HepG2 (cell line): ENCODE measurements at regions not wholly inside any gene's neighbourhood (a gene's known extent, or its start where the extent isn't known, plus 50 kb on each side); places are given as distances from the start of the nearest gene placed in this dataset.

Experiments used
- ATAC-seq: fragments of 200-7000 bp; cut with Tn5 transposase; 3 replicates; pipeline ENCODE4 v1.9.1; 2020; ENCODE audit warnings: mild to moderate bottlenecking, moderate library complexity
- BruUV-seq: library from RNA; stranded (reverse); fragments of 400-500 nt; replicated peaks from 2 replicates; lab custom pipeline; 2021; lab: Mats Ljungman, UMichigan
- CTCF ChIA-PET: fragments of 300-600 bp; formaldehyde crosslinking; extraction: SDS; loops from one replicate; lab custom pipeline; 2021; ENCODE audit warnings: low total read pairs, inconsistent platforms, low intra/inter-chr PET ratio; lab: Yijun Ruan, JAX
- POLR2A ChIA-PET: fragments of 350-600 bp; sonication (Branson Sonifier 250); formaldehyde crosslinking; loops from one replicate; lab custom pipeline; 2020; ENCODE audit warnings: antibody characterized with exemption, inconsistent platforms; lab: Yijun Ruan, JAX
- DNase-seq: peaks from one replicate; pipeline ENCODE4 v3.0.0-alpha.2; 2015; ENCODE audit warnings: low spot score
- FAIRE-seq: peaks from 3 replicates; lab custom pipeline; 2011; peaks lifted over from hg19 to GRCh38; lab: Jason Lieb, UNC
- H2AFZ ChIP-seq: one replicate; pipeline ENCODE4 v1.6.1; 2011; ENCODE audit warnings: low read length, inconsistent platforms
- H3K27ac ChIP-seq: fragments of 300-600 bp; 3 replicates; pipeline ENCODE4 v1.8.0; 2011; ENCODE audit warnings: mixed run types, mild to moderate bottlenecking, mixed read lengths, low read length, inconsistent platforms; ENCODE audit not compliant: insufficient read depth; ENCODE audit errors: extremely low read length
- H3K27me3 ChIP-seq, 2 experiments: fragments of 200-600 bp in 1 of 2; 2 replicates in 1 of 2; 3 replicates in 1 of 2; pipeline versions ENCODE4 v1.6.0 to v1.8.0; 2011; ENCODE audit warnings: low read length in 2 of 2, mild to moderate bottlenecking in 2 of 2, moderate library complexity in 2 of 2, inconsistent platforms in 1 of 2; ENCODE audit not compliant: insufficient read depth in 2 of 2, control insufficient read depth in 1 of 2
- H3K36me3 ChIP-seq, 2 experiments: fragments of 200-600 bp in 1 of 2; replicated peaks in 1 of 2; 2 replicates in 1 of 2; 3 replicates in 1 of 2; pipeline versions ENCODE4 v1.5.1 to v1.8.0; 2011; ENCODE audit warnings: low read length in 2 of 2, inconsistent platforms in 1 of 2; ENCODE audit not compliant: insufficient read depth in 2 of 2, control insufficient read depth in 1 of 2
- H3K4me1 ChIP-seq: 2 replicates; pipeline ENCODE4 v1.5.1; 2012; ENCODE audit warnings: low read length, inconsistent platforms; ENCODE audit not compliant: insufficient read depth
- H3K4me2 ChIP-seq: 2 replicates; pipeline ENCODE4 v1.6.0; 2011; ENCODE audit warnings: low read depth, low read length, inconsistent platforms
- H3K4me3 ChIP-seq, 3 experiments: fragments of 200-600 bp in 1 of 3; sonication (generic), shearing (Covaris generic) in 1 of 3; replicated peaks in 1 of 3; 2 replicates each; pipeline ENCODE4 v1.5.1; 2011 to 2016; ENCODE audit warnings: low read length in 3 of 3, inconsistent platforms in 2 of 3, low read depth in 2 of 3, mild to moderate bottlenecking in 2 of 3, control low read depth in 1 of 3, mixed read lengths in 1 of 3; ENCODE audit not compliant: insufficient read depth in 1 of 3
- H3K79me2 ChIP-seq: one replicate; pipeline ENCODE4 v1.6.1; 2011; ENCODE audit warnings: low read length, inconsistent platforms; ENCODE audit not compliant: insufficient read depth
- H3K9ac ChIP-seq: 2 replicates; pipeline ENCODE4 v1.6.0; 2011; ENCODE audit warnings: mild to moderate bottlenecking, low read depth, low read length, inconsistent platforms; ENCODE audit not compliant: insufficient read depth
- H3K9me3 ChIP-seq: 2 replicates; pipeline ENCODE4 v1.5.1; 2012; ENCODE audit warnings: mild to moderate bottlenecking, low read length
- H4K20me1 ChIP-seq: 2 replicates; pipeline ENCODE4 v1.6.0; 2011; ENCODE audit warnings: inconsistent platforms, mild to moderate bottlenecking, low read length, moderate library complexity; ENCODE audit not compliant: insufficient read depth
- GFI1 ChIP-seq: sonication (generic); formaldehyde crosslinking; IDR thresholded peaks from 2 replicates; pipeline ENCODE4 v1.5.0; 2020; ENCODE audit warnings: missing genetic modification reagents, mild to moderate bottlenecking, borderline replicate concordance
- MEIS1 ChIP-seq: sonication (generic); formaldehyde crosslinking; IDR thresholded peaks from 2 replicates; pipeline ENCODE4 v1.9.0; 2021; ENCODE audit warnings: mild to moderate bottlenecking, missing genetic modification reagents, moderate library complexity, borderline replicate concordance
- SMC3 ChIP-seq: IDR thresholded peaks from 2 replicates; pipeline ENCODE4 v1.6.1; 2011; ENCODE audit warnings: low read length, improper control_type of control experiment
- ZNF256 ChIP-seq: sonication (generic); formaldehyde crosslinking; conservative IDR thresholded peaks from 2 replicates; pipeline ENCODE4 v1.4.0; 2020; ENCODE audit warnings: missing genetic modification reagents
- ZNF44 ChIP-seq: sonication (generic); formaldehyde crosslinking; IDR thresholded peaks from 2 replicates; pipeline ENCODE4 v1.5.1; 2020; ENCODE audit warnings: mild to moderate bottlenecking, missing genetic modification reagents
- WGBS: methylation state at CpG from one replicate; pipeline ENCODE4 v1.1.6; 2017; ENCODE audit warnings: low lambda C conversion rate; 5-methylcytosine and 5-hydroxymethylcytosine counted together
- in situ Hi-C: cut with HindIII; loops from 2 replicates; pipeline ENCODE4 v1.10.0; 2017; ENCODE audit warnings: low pct_unique_long_range_greater_than_20kb; ENCODE audit not compliant: extremely low pct_ligation_motif_present
- intact Hi-C: fragments of 100-400 bp; cut with micrococcal nuclease; formaldehyde crosslinking; loops from one replicate; pipeline ENCODE4 v1.10.0; 2022; ENCODE audit not compliant: unreplicated experiment

DNA sequence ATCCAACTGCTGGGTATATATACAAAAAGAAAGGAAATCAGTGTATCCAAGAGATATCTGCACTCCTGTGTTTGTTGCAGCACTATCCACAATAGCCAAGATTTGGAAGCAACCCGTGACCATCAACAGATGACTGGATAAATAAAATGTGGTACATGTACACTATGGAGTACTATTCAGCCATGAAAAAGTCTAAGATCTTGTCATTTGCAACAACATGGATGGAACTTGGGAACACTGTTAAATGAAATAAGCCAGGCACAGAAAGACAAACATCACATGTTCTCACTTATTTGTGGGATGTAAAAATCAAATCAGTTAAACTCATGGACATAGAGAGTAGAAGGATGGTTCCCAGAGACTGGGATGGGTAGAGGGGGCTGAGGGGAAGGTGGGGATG, 620.7 kb downstream of the RBFOX1 start:
- Histone ChIP-seq H3K79me2 (no peaks in the 10 kb centered on the region), H3K27me3 (no peaks in the 10 kb centered on the region), H3K9me3 (no peaks in the 10 kb centered on the region), H3K4me3 (no peak overlapping the region), H3K36me3 (no peaks in the 10 kb centered on the region), H3K27ac (no peak overlapping the region), H3K4me2 (no peak overlapping the region), H2AFZ (no peak overlapping the region), H4K20me1 (no peaks in the 10 kb centered on the region), H3K9ac (no peak overlapping the region), H3K4me1 (no peaks in the 10 kb centered on the region)
- CTCF ChIA-PET: no interaction called here
- FAIRE-seq: no peak
- ATAC-seq: no peak
- no peak for DNase-seq
- no TSS peak for BruUV-seq
- intact Hi-C loops: no loop called here
- TF ChIP-seq ZNF256 (CRISPR knock-in tag) (no peak), MEIS1 (no peak), ZNF44 (no peak)
- POLR2A ChIA-PET: no interaction called here
- 0% methylated on average over 1 of the region's 1 CpG for WGBS
- in situ Hi-C loops: no loop called here

DNA sequence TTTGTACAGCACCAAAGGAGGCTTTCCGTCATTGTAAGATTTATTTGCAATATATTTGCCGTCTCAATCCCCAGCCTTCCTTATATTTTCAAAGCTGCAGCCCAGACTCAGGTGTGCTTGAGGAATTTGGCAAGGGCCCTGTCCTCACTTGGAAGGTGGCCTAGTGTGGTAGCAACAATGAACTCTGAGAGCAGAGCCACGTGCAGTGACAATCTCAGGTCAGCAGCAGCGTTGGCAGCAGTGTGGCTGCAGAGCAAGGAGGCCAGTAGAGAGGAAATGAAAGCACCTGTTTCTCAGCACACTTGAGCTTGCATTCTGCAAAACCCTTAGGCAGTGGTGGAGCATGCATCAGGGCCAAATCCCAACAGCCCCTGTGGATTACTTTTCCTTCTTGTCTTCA, 613.5 kb downstream of the RBFOX1 start:
- Histone ChIP-seq H3K4me2 (no peak overlapping the region), H4K20me1 (no peaks in the 10 kb centered on the region), H3K27me3 (no peaks in the 10 kb centered on the region), H3K9ac (no peak overlapping the region), H3K9me3 (peaks cover 21% of the 10 kb centered on the region), H3K79me2 (no peaks in the 10 kb centered on the region), H3K4me1 (no peaks in the 10 kb centered on the region), H3K27ac (no peak overlapping the region), H3K4me3 (no peak overlapping the region), H3K36me3 (no peaks in the 10 kb centered on the region), H2AFZ (no peak overlapping the region)
- TF ChIP-seq SMC3 (no peak), GFI1 (CRISPR knock-in tag) (no peak)
- ChIA-PET POLR2A (no interaction called here), CTCF (no interaction called here)
- 11% methylated on average over 4 of the region's 4 CpGs for WGBS
- intact Hi-C loops: no loop called here
- ATAC-seq: no peak
- in situ Hi-C loops: no loop called here
- no peak for FAIRE-seq
- BruUV-seq: no TSS peak
- no peak for DNase-seq
